HG03064 (cell line): ENCODE measurements at regions not wholly inside any gene's neighbourhood (a gene's known extent, or its start where the extent isn't known, plus 50 kb on each side); places are given as distances from the start of the nearest gene placed in this dataset.
"Not testable (repeated sequence)": the region's sequence is repeated elsewhere in the genome, so short reads cannot be mapped to it uniquely, and the experiment has no call there.

Experiments
- ATAC-seq: cut with Tn5 transposase; IDR thresholded peaks from one replicate; pipeline ENCODE4 v1.9.1; 2021; ENCODE audit warnings: low read depth; ENCODE audit not compliant: unreplicated experiment

GRCh38 chr5:174645677-174646076, 78.7 kb upstream of the MSX2 start:
- no peak for ATAC-seq

GRCh38 chr5:174648618-174649017, 75.8 kb upstream of the MSX2 start:
- ATAC-seq: not testable (repeated sequence)

GRCh38 chr5:174649391-174649790, 75.0 kb upstream of the MSX2 start:
- no peak for ATAC-seq

- ATAC-seq: no peak
Observed at GRCh38 chr5:174654442-174654841, 69.9 kb upstream of the MSX2 start.

GRCh38 chr5:174655351-174655750, 69.0 kb upstream of the MSX2 start:
- no peak for ATAC-seq

- no peak for ATAC-seq
Observed at GRCh38 chr5:174664180-174664850, 60.1 kb upstream of the MSX2 start.

GRCh38 chr5:174665347-174665746, 59.0 kb upstream of the MSX2 start:
- ATAC-seq: no peak

- no peak for ATAC-seq
Observed at GRCh38 chr5:174667526-174667925, 56.9 kb upstream of the MSX2 start.

GRCh38 chr5:174668349-174668748, 56.0 kb upstream of the MSX2 start:
- ATAC-seq: no peak
